Mesendoderm (in vitro differentiated cells): ENCODE measurements at regions not wholly inside any gene's neighbourhood (a gene's known extent, or its start where the extent isn't known, plus 50 kb on each side); places are given as distances from the start of the nearest gene placed in this dataset.
"Not testable (repeated sequence)": the region's sequence is repeated elsewhere in the genome, so short reads cannot be mapped to it uniquely, and the experiment has no call there.

Experiments used
- DNase-seq: peaks from one replicate; pipeline ENCODE4 v3.0.0; 2013
- H2AK5ac ChIP-seq: 2 replicates; pipeline ENCODE4 v1.6.1; 2013; ENCODE audit warnings: low read length, inconsistent platforms
- H2BK120ac ChIP-seq: 2 replicates; pipeline ENCODE4 v1.6.1; 2013; ENCODE audit warnings: low read depth, mild to moderate bottlenecking, low read length, moderate library complexity, mixed read lengths
- H2BK15ac ChIP-seq: replicated peaks from 2 replicates; pipeline ENCODE4 v1.6.1; 2013; ENCODE audit warnings: low read depth, mild to moderate bottlenecking, moderate library complexity
- H2BK5ac ChIP-seq: 2 replicates; pipeline ENCODE4 v1.6.1; 2013; ENCODE audit warnings: low read length, inconsistent platforms
- H3K18ac ChIP-seq: 2 replicates; pipeline ENCODE4 v1.6.1; 2013; ENCODE audit warnings: mild to moderate bottlenecking, low read length, mixed read lengths
- H3K23ac ChIP-seq: one replicate; pipeline ENCODE4 v1.6.1; 2013; ENCODE audit warnings: low read length
- H3K27ac ChIP-seq: 2 replicates; pipeline ENCODE4 v1.5.1; 2013; ENCODE audit warnings: low read depth, mild to moderate bottlenecking, inconsistent platforms, low read length, moderate library complexity
- H3K27me3 ChIP-seq: 2 replicates; pipeline ENCODE4 v1.6.1; 2013; ENCODE audit warnings: low read length, control low read depth, mild to moderate bottlenecking, inconsistent platforms; ENCODE audit not compliant: insufficient read depth, poor library complexity
- H3K36me3 ChIP-seq: 2 replicates; pipeline ENCODE4 v1.6.1; 2013; ENCODE audit warnings: low read length, inconsistent platforms; ENCODE audit not compliant: control insufficient read depth, insufficient read depth
- H3K4ac ChIP-seq: one replicate; pipeline ENCODE4 v1.6.1; 2013; ENCODE audit warnings: low read depth, mild to moderate bottlenecking, low read length, moderate library complexity
- H3K4me1 ChIP-seq: 2 replicates; pipeline ENCODE4 v1.6.1; 2013; ENCODE audit warnings: low read depth, low read length, inconsistent platforms; ENCODE audit not compliant: control insufficient read depth
- H3K4me2 ChIP-seq: 2 replicates; pipeline ENCODE4 v1.6.1; 2013; ENCODE audit warnings: low read length
- H3K4me3 ChIP-seq: 2 replicates; pipeline ENCODE4 v1.5.1; 2013; ENCODE audit warnings: mild to moderate bottlenecking, low read length
- H3K56ac ChIP-seq: one replicate; pipeline ENCODE4 v1.6.1; 2013; ENCODE audit warnings: low read length
- H3K79me1 ChIP-seq: 2 replicates; pipeline ENCODE4 v1.6.1; 2013; ENCODE audit warnings: low read length, inconsistent platforms
- H3K79me2 ChIP-seq: 2 replicates; pipeline ENCODE4 v1.6.1; 2013; ENCODE audit warnings: mild to moderate bottlenecking, low read length; ENCODE audit not compliant: control insufficient read depth, insufficient read depth
- H3K9ac ChIP-seq: 2 replicates; pipeline ENCODE4 v1.6.1; 2013; ENCODE audit warnings: low read length, inconsistent platforms
- H4K5ac ChIP-seq: one replicate; pipeline ENCODE4 v1.6.1; 2013; ENCODE audit warnings: low read length
- H4K8ac ChIP-seq: one replicate; pipeline ENCODE4 v1.6.1; 2013; ENCODE audit warnings: low read depth, mild to moderate bottlenecking, control low read depth, low read length, moderate library complexity
- WGBS: extraction: QIAGEN DNeasy Blood & Tissue Kit; methylation state at CpG from one replicate; pipeline ENCODE4 v1.1.7; 2013; ENCODE audit warnings: low lambda C conversion rate, missing lambda C conversion rate; ENCODE audit not compliant: insufficient coverage; ENCODE audit errors: extremely low coverage; 5-methylcytosine and 5-hydroxymethylcytosine counted together

DNA sequence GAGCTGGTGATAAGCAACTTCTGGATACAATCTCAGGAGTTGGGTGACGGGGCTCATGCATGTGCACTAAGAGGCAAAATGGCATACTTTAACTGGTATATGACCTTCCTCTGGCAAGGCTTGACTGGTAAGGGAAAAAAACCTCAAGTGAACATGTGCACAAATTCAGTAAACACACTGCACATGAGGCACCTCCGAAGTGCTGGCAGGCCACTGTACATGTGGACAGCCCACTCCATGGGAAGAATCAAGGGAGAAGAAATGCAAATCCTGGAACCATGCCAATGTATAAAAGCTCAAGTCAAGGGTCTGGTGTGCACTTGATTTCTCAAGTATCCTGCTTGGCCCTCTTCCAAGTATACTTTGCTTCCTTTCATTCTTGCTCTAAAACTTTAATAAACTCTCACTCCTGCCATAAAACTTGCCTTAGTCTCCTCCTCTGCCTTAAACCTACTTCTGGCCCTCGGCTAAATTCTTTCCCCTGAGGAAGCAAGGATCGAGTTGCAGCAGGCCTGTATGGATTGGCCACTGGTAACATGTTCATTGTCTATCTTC lies 167.2 kb downstream of the RAMP3 start:
- Histone ChIP-seq H3K56ac (no peak overlapping the region), H3K27me3 (no peaks in the 10 kb centered on the region), H2BK120ac (no peak overlapping the region), H3K4ac (no peak overlapping the region), H2AK5ac (no peak overlapping the region), H3K36me3 (no peaks in the 10 kb centered on the region), H3K27ac (no peak overlapping the region), H3K79me1 (no peaks in the 10 kb centered on the region), H4K5ac (no peak overlapping the region), H2BK5ac (no peak overlapping the region), H3K18ac (no peak overlapping the region), H3K79me2 (no peaks in the 10 kb centered on the region), H3K23ac (no peak overlapping the region), H3K4me1 (no peaks in the 10 kb centered on the region), H3K4me2 (no peak overlapping the region), H3K9ac (no peak overlapping the region), H2BK15ac (no peak overlapping the region), H3K4me3 (no peak overlapping the region), H4K8ac (no peak overlapping the region)
- no CpG with 5 or more reads among the region's 4 CpGs for WGBS
- no peak for DNase-seq

- H3K9ac ChIP-seq = no peak overlapping the region
- H3K4ac ChIP-seq = no peak overlapping the region
- peak; percentile 7 for DNase-seq
- H3K79me1 ChIP-seq = no peaks in the 10 kb centered on the region
- H3K4me2 ChIP-seq = no peak overlapping the region
- H2BK15ac ChIP-seq = no peak overlapping the region
- H3K4me3 ChIP-seq = no peak overlapping the region
- H3K18ac ChIP-seq = no peak overlapping the region
- no CpG with 5 or more reads among the region's 3 CpGs for WGBS
- no peak overlapping the region for H3K23ac ChIP-seq
- no peaks in the 10 kb centered on the region for H3K27me3 ChIP-seq
- H3K36me3 ChIP-seq = no peaks in the 10 kb centered on the region
- no peak overlapping the region for H2BK120ac ChIP-seq
- H3K4me1 ChIP-seq = no peaks in the 10 kb centered on the region
- no peak overlapping the region for H3K27ac ChIP-seq
- H3K56ac ChIP-seq = no peak overlapping the region
- H2AK5ac ChIP-seq = no peak overlapping the region
- H3K79me2 ChIP-seq = no peaks in the 10 kb centered on the region
- no peak overlapping the region for H4K5ac ChIP-seq
- H4K8ac ChIP-seq = no peak overlapping the region
- no peak overlapping the region for H2BK5ac ChIP-seq
These were observed 167.8 kb downstream of the RAMP3 start for GRCh38 chr7:45325378-45325777.

DNA sequence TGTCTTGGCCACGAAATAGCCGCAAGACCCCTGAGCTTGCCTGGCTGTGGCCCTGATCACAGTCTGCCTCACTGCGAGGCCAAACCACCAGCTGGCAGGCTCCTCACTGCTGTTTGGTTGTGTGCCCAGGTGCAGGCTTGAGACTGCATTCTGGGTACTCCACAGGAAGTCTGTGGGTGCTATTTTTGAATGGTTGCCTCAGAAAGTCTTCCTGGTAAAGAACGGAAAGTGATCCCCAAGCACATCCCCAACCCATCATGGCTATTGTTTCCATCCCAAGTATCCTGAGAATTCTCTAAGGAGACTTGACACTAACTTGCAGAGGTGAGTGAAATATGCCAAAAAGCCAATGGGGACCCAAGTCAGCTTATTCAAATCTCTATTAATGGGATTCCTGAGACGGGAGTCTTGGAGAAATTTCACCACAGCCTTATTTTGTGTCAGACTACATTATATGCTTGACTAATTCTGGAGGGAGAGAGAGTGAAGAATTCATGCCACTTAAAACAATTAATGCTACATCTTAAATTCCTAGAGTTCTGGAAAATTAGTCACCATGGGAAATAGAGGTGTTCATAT lies 170.9 kb downstream of the RAMP3 start:
- WGBS = no CpG with 5 or more reads among the region's 5 CpGs
- H2AK5ac ChIP-seq = no peak overlapping the region
- no peak overlapping the region for H3K56ac ChIP-seq
- H3K9ac ChIP-seq = no peak overlapping the region
- no peak overlapping the region for H4K5ac ChIP-seq
- no peaks in the 10 kb centered on the region for H3K36me3 ChIP-seq
- H3K4me1 ChIP-seq = no peaks in the 10 kb centered on the region
- H3K4ac ChIP-seq = no peak overlapping the region
- no peaks in the 10 kb centered on the region for H3K79me2 ChIP-seq
- no peak overlapping the region for H3K27ac ChIP-seq
- no peak overlapping the region for H4K8ac ChIP-seq
- H3K4me2 ChIP-seq = no peak overlapping the region
- no peak overlapping the region for H3K23ac ChIP-seq
- H3K27me3 ChIP-seq = no peaks in the 10 kb centered on the region
- H2BK120ac ChIP-seq = no peak overlapping the region
- H2BK5ac ChIP-seq = no peak overlapping the region
- DNase-seq = no peak
- H3K18ac ChIP-seq = no peak overlapping the region
- H3K4me3 ChIP-seq = no peak overlapping the region
- no peaks in the 10 kb centered on the region for H3K79me1 ChIP-seq
- H2BK15ac ChIP-seq = no peak overlapping the region

DNA sequence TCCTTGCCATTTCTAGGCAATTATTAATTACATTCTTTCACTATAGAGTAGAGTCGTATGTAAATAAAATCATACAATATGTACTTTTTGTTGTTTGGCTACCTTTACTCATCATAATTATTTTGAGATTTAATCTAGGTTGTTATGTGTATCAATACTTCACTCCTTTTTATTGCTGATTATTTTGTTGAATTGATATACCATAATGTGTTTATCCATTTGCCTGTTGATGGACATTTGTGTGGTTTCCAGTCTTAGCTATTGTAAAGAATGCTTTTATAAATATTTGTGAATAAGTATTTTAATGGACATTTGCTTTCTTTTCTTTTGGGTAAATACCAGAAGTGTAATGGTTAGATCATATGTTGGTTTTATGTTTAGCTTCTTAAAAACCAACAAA lies 174.0 kb downstream of the RAMP3 start:
- no peaks in the 10 kb centered on the region for H3K79me2 ChIP-seq
- no peaks in the 10 kb centered on the region for H3K36me3 ChIP-seq
- H2BK15ac ChIP-seq = no peak overlapping the region
- H3K23ac ChIP-seq = no peak overlapping the region
- no peak overlapping the region for H3K56ac ChIP-seq
- H3K4me3 ChIP-seq = no peak overlapping the region
- no peak overlapping the region for H3K4ac ChIP-seq
- no peaks in the 10 kb centered on the region for H3K4me1 ChIP-seq
- no peak overlapping the region for H2AK5ac ChIP-seq
- H2BK120ac ChIP-seq = no peak overlapping the region
- no peak overlapping the region for H2BK5ac ChIP-seq
- no peak overlapping the region for H4K5ac ChIP-seq
- WGBS = no CpG with 5 or more reads among the region's 1 CpG
- no peak for DNase-seq
- H4K8ac ChIP-seq = no peak overlapping the region
- H3K27ac ChIP-seq = no peak overlapping the region
- no peak overlapping the region for H3K4me2 ChIP-seq
- H3K9ac ChIP-seq = no peak overlapping the region
- H3K79me1 ChIP-seq = no peaks in the 10 kb centered on the region
- no peak overlapping the region for H3K18ac ChIP-seq
- H3K27me3 ChIP-seq = no peaks in the 10 kb centered on the region

DNA sequence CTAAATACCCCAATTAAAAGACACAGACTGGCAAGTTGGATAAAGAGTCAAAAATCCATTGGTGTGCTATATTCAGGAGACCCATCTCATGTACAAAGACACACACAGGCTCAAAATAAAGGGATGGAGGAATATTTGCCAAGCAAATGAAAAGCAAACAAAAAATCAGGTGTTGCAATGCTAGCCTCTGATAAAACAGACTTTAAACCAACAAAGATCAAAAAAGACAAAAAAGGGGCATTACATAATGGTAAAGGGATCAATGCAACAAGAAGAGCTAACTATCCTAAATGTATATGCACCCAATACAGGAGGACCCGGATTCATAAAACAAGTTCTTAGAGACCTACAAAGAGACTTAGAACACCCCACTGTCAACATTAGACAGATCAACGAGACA lies 177.4 kb downstream of the RAMP3 start:
- H4K8ac ChIP-seq, H3K79me2 ChIP-seq, H3K4ac ChIP-seq, H2BK5ac ChIP-seq, H3K56ac ChIP-seq, H3K23ac ChIP-seq, H2AK5ac ChIP-seq, H3K4me1 ChIP-seq, H3K79me1 ChIP-seq, H3K18ac ChIP-seq, H4K5ac ChIP-seq, H3K9ac ChIP-seq, H2BK15ac ChIP-seq, DNase-seq, H2BK120ac ChIP-seq, H3K4me3 ChIP-seq, H3K27ac ChIP-seq, H3K27me3 ChIP-seq, H3K4me2 ChIP-seq, H3K36me3 ChIP-seq: not testable (repeated sequence)
- no CpG with 5 or more reads among the region's 2 CpGs for WGBS

DNA sequence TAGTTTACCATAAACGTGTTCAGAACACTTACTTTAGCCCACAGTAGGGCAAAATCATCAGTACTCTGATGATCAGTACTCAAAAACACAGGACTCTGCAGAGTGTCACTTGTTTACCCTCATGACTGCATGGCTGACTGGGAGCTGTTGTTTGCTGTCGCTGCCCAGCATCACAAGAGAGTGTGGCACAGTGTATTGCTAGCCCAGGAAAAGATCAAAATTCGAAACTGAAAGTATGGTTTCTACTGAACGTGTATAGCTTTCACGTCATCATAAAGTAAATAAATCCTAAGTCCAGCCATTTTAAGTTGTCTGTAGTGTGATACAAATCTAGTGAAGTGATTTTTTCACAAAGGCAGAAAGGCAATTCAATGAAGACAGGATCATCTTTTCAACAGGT lies 184.6 kb downstream of the RAMP3 start:
- Histone ChIP-seq H4K8ac (no peak overlapping the region), H3K79me2 (no peaks in the 10 kb centered on the region), H3K4ac (no peak overlapping the region), H2AK5ac (no peak overlapping the region), H2BK15ac (no peak overlapping the region), H3K4me3 (no peak overlapping the region), H3K79me1 (no peaks in the 10 kb centered on the region), H3K18ac (no peak overlapping the region), H3K36me3 (no peaks in the 10 kb centered on the region), H4K5ac (no peak overlapping the region), H2BK120ac (no peak overlapping the region), H3K23ac (no peak overlapping the region), H3K9ac (no peak overlapping the region), H3K56ac (no peak overlapping the region), H3K4me1 (no peaks in the 10 kb centered on the region), H3K27me3 (no peaks in the 10 kb centered on the region), H3K27ac (no peak overlapping the region), H3K4me2 (no peak overlapping the region), H2BK5ac (no peak overlapping the region)
- no CpG with 5 or more reads among the region's 5 CpGs for WGBS
- DNase-seq = no peak
